ENCODE measurements at regions not wholly inside any gene's neighbourhood (a gene's known extent, or its start where the extent isn't known, plus 50 kb on each side); places are given as distances from the start of the nearest gene placed in this dataset.

DNA sequence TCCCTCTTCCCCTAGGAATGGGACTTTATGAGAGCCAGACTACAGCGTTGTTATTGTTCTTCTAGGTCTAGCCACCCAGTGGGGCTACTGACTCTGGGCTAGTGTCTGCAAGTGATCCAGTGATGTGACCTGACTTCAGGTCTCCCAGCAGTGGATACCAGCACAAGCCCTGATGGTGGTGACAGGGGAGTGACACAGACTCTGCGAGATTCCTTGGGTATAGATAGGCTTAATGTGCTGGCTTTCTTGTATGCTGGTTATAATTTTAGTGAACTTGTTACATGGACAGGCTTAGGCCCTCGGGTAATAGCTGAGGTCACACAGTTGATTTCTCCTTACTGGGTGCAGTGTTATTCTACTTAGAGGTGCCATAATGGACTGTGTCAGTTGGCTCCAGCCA is 106.9 kb downstream of the TBC1D30 start:
- DNase-seq = no peak

DNA sequence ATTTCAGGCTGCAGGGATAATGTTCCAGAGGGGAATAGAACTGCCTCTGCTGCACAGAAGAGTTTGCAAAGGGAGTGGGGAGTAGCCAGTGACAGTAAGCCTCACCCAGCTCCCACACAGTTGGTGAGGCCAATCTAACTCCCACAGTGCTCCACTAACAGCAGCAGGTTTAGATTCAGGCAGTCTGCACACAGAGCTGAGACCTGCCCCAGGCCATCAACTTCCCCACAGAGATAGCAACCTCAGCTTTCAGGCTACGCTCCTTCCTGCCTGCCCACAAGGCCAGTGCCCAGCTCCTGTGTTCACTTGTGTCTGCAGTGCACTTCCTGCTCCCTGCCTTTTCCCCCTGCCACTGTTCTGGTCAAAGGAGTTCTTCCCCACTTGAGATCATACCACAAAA is 107.5 kb downstream of the TBC1D30 start:
- DNase-seq = no peak

DNA sequence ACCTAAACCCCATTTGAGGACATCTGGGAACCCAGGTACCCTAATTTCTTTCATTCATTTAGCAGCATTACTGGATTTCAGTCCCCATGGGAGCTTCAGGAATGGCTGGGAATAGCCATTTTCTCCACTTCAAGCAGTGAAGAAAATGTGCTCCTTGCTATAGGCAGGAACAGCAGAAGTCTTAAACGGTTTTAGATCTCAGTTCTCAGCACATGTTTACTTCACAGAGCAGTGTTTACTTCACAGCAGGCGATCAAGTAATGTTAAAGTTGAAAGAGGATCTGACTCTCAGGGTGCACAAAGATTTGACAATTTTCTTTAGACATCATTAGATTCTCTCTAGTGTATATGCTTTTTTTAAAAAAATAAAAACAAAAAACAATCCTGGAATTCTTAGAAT is 109.3 kb downstream of the TBC1D30 start:
- DNase-seq = no peak

DNA sequence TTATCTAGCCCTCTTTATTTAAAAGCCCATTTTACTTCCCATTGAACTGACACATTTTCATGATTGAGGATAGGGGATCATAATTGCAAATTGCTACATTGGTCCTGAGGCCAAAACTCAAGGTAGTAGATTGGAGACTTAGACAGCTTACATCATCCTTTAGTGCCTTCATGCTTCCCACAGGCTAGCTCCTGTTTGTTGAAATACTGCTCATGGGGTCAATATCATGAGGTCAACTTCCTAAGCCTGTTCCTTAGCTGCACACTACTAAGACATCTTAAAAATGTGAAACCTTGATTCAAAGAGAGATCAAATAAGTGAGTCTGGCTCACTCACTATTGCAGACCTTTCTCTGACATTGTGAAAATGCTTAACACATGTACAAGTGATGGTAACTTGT is 113.0 kb downstream of the TBC1D30 start:
- no peak for DNase-seq

DNA sequence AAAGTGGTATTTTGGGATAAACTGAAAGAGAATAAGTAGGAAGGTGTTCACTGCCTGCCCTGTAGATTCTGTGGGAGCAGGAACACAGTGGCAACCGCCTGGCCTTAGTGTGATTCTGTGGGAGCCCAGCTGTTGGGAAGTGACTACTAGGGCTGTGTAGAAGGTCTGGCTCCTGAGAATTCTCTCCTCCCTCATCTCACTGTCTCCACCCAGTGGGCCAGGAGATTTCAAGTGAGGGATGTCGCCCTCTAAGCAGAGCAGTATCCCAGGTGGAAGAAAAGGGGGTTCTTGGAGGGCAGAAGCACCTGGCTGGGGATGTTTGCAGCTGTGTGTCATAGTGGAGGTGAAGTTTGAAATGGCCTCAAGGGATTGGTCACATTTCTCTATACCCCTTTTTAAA is 113.7 kb downstream of the TBC1D30 start:
- DNase-seq = no peak

DNA sequence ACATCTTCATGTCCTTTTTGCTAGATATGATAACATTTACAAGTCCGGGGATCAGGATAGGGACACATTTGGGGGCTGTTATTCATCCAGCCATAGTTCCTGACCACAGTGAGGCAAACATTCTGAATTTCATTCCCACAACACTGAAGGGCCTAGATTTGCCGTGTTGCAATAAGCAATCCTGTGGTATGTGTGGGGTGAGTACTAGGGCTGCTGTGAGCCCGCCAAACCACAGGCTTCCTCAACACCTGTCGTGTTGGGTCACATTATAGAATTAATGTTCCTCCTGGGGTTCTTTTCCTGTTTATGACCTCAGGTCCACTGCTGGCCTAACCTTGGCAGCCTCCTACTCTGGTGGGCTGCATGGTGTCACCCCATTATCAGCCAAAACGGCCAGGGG is 119.2 kb downstream of the TBC1D30 start:
- no peak for DNase-seq

DNA sequence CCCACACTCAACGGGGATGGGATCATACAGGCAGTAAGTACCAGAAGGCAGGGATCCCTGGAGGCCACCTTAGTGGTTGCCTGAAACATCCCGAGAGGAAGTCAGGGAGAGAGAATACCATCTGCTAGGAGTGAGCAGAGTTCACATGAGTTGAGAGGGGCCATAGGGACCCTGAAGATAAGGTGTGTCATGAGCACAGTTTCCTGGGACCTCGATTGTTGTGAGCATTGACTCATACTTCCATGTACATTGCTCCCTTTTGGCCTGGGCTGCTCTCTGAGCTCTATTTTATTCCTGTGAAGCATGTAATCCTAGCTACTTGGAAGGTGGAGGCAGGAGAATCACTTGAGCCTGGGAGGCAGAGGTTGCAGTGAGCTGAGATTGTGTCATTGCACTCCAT is 120.5 kb downstream of the TBC1D30 start:
- DNase-seq = no peak

DNA sequence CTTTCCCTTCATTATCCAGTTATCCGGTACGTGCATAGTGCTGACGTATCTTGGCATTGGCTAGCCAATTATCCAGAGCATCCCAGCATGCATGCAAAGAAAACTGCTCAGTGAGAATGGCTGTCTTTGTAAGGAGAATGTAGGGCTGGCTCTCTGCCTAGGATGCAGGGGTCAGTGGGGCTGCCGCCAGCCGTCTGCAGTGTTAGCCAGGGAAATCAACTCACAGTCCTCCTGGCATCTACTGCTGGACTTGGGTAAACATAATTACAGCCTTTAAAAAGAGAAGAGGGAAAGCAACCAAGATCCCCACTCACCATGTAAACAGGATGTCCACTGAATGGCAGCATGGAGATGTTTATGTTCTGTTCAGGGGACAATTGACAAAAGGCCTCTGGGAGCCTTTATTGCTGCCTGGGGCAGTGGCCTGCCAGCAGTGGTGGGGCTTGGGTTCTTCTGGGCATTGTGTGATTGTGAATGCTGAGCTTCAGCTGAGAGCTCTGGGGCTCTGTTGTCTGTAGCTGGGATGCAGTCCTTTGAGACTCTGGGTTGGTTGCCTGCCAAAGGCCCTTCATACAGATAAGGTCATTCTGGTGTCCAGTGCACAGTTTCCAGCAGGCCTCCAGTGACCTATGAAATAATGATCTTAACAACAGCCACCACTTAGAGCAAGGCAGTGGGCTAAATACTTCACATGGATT is 121.8 kb downstream of the TBC1D30 start:
- DNase-seq = no peak

DNA sequence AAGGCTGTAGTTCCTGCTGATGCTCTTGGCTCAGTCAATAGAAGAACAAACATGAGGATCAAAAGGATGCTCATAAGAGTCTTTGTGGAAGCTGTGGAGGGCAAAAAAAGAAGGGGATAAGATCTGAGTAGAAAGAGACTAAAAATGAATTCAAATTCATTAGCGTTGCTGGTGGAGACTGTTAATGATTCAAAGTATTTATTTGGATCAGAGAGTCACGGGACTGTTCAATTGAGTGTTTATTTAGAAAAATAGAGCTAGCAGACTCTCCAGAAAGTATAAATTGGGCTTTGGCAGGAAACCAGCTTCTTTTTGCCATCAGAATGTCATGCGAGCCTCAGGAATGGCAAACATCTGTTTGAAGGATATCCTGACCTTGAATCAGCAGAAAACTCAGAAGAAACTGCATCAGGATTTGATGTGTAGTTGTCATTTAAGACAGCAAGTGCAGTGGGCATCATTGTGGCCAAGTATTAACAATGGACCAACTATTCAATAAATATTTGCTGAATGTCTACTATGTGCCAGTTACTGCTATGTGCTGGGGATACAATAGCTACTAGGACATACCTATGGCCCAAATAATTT is 126.4 kb downstream of the TBC1D30 start:
- DNase-seq = peak; percentile 25

DNA sequence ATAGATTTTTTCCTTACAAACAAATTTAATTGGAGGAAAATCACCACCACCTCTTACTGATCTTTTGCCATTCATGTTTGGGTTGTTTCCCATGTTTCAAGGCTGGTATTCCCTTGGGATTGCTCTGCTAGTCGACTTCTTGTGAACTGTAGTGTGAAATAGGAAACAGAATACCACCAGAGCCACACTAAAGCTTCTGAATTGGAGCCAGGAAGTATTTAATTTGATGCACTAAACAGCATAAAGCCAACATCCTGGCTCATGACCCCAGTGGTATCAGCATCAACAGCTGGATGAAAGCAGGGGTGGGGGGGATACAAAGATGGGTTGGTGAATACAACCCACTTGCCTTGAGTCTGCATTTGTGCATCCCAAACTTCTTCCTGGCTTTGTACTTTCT is 127.5 kb downstream of the TBC1D30 start:
- DNase-seq = no peak

DNA sequence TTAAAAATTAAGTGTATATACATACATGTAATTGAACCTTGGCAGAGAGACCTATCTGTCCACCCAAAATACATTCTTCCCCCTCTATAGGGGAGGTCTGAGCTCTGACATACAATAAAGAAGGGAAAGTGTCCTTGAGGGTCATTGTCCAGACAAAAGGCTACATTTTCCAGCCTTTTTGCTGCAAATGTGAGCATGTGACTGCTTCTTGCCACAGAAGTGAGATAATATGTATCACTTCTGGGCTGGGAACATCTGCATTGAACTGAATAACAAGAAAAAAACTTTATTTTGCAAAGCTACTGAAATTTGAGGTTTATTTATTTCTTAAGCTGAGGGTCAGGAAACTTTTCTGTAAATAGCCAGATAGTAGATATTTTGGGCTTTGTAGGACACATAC is 131.3 kb downstream of the TBC1D30 start:
- DNase-seq = no peak

DNA sequence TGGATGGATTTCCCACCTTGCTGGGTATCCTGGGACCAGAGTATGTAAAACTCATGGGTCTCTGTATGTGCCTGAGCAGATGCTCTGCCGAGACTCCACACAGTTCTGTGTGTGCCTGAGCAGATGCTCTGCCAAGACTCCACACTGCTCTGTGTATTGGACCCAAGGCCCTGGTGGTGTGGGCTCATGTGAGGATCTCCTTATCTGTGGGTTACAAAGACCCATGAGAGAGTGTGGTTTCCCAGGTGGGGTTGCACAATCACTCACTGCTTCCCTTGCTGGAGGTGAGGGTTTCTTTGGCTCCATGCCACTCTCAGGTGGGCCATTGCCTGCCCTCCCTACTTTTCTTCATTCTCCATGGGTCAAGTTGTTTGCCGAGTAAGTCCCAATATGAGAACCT is 141.5 kb downstream of the TBC1D30 start:
- DNase-seq = no peak

DNA sequence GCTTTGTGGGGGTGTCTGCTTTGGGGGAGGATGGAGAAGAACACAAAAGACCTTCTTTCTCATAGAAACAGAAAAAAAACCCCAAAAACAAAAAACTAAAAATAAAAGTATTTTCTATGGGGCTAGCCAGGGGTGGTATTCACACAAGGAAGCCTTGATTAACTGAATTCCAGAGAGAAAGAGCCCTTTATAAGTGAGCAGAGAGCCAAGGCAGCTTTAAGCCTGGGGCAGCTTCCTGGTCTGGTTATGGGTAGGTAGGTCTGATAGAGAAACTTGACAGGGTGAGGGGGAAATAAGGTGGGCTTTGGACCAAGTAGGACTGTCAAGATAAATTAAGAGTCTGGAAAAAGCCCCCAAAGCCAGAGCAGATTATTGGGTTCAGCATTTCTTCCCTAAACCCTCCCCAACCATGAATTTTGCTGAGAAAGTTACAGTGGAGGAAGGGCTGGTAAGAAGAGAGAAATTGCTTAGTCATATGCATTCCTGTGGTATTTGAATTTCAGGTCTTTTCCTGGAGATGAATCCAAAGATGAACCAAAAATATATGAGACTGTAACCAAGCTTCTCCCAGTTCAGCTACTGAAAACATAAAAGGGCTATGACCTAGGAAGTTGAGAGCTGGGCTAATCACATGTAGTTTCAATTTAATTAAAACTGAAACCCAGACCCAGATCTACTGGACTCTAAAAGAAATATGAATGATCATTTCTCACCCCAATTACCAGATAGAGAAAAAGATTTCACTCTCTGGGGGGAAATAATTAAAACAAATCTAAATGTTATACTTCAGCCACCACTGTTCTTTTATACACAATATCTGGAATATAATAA is 144.8 kb downstream of the TBC1D30 start:
- peak; percentile 63 for DNase-seq

DNA sequence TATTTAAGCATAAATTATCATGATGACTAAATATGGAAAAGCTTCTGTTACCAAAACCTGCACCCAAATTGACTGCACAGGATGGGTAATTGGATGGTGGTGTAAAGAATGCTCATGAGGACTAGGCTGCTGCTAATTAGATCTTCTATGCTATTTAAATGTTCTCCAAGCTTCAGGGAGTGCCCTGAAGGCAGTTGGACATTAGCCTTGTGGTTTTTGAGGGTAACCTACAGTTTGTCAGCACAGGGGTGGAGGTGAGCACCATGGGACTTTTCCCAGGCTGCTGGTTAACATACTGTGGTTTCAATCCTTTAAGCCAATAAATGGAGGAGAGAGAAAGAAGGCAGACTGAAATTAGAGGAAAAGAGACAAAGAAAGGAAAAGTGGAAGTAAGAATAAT is 145.0 kb downstream of the WIF1 start:
- no peak for DNase-seq

DNA sequence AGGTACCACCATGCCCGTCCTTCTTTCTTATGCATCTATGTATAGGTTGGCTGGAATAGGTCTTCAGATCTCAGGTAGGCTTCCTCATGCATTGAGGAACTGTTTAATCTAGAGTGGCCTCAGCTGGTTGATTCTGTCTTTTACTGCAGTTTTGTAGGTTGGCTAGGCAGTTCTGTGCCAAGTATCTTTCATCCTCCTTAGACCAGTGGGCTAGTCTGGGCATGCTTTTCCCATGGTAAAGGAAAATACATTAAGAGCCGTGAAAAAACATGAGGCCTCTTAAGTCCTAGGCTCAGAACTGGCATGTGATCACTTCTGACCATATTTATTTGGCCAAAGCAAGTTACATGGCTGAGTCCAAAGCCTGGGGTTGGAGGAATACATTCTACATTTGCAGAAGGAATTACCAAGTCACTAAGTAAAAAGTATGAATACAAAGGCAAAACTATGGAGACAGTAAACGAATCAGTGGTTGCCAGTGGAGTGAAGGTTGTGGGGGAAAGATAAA is 137.3 kb downstream of the WIF1 start:
- no peak for DNase-seq

DNA sequence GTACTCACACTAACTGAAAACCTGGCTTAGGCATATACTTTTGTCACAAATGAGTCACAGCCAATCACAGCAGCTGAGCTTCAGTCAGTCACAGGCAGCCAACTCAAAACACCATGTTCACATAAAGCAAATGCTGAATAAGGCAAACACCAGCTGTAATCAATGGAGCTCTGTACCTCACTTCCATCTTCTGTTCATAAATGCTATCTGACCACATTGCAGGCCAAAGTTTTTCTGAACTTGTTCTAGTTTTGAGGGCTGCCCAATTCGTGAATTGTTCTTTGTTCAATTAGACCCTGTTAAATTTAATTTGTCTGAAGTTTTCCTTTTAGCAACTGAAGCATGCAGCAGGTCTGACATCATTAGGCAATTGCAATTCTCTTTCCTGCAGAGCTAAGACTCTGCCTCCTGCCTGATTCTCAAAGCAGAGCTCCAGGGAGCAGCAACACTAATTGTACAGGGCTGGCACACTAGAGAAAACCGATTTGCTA is 129.9 kb downstream of the WIF1 start:
- peak; percentile 5 for DNase-seq

DNA sequence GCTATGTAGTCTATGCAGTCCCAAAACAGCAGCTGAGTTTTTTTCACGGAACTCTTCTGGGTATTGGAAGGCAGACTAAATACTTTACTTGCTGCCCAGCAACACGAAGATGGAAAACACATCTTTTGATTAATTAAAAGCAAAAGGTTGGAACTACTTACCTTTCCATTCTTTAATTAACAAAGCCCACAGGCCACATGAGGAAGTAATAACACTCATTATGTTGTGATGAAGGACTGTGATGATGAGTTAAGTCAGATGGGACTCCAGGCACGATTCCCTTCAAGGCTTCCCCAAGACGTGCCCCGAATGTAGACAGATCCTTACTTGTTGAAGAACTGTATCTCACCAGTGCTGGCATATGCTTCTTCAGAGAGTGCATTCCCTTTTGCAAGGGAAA is 129.0 kb downstream of the WIF1 start:
- no peak for DNase-seq

DNA sequence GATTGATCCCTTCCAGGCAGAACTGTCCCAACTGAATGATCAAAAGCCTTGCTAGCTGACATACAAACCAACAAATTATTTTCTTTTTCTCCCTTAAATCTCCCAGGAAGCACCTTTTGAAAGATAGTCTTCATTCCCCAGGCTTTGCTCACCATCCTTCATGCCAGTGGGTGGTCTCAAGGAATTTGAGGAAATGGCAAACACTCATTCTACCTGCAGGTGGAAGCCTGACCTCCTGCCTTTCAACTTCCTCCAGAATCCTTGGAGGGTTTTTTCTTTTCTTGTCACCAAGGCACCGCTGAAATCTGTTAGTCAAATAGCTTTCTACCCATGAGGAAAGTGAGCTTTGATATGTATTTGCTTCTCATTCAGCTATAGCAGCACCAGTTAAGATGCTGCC is 128.5 kb downstream of the WIF1 start:
- no peak for DNase-seq

DNA sequence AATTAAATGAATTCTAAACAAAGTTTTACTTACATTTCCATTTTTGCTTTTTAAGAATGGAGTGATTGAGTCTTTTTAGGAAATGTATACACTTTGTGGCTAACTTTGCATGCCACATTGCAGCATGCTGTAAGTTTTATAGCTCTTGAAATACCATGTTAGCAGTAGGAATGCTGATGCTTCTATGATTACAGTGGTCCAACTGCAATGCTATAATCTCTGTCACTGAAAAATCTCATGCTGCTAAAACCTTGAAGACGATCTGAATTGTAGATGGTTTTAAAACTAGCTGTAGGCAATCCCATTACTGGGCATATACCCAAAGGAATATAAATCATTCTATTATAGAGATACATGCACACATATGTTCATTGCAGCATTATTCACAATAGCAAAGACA is 127.6 kb downstream of the WIF1 start:
- DNase-seq = no peak

DNA sequence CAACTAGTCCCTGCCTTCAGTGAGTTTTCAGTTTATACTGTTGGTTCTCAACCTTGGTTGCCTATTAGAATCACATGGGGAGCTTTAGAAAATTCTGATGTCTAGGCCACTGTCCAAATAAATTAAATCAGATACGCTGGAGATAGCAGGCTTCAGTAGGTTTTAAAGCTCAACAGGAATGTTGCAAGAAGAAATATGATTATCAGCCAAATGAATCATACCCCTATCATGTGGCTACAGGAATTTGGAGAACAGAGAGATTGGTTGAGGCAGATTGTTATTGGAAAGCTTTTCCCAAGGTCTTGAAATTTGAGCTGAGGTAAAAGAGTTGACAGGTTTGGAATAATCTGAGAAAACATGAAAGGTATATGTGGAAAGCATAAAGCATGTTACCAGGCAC is 125.3 kb downstream of the WIF1 start:
- no peak for DNase-seq

DNA sequence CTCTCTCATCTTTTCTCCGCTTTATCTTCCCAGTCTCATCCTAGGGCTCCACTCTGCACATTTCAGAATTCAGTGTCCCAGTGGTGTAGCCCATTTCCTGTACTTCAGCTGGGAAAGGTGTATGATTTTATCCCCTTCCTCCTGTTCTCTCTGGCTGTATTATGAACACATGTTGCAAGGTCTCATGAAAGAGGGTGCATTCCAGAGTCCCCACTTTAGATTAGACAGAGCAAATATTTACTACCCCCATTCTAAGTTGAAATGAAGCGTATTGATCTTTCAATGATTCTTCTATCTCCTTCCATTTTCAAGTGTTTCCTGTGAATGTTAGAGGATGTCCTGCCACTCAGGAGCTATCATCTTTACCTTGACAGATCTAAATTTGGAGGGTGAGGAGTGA is 123.2 kb downstream of the WIF1 start:
- no peak for DNase-seq

DNA sequence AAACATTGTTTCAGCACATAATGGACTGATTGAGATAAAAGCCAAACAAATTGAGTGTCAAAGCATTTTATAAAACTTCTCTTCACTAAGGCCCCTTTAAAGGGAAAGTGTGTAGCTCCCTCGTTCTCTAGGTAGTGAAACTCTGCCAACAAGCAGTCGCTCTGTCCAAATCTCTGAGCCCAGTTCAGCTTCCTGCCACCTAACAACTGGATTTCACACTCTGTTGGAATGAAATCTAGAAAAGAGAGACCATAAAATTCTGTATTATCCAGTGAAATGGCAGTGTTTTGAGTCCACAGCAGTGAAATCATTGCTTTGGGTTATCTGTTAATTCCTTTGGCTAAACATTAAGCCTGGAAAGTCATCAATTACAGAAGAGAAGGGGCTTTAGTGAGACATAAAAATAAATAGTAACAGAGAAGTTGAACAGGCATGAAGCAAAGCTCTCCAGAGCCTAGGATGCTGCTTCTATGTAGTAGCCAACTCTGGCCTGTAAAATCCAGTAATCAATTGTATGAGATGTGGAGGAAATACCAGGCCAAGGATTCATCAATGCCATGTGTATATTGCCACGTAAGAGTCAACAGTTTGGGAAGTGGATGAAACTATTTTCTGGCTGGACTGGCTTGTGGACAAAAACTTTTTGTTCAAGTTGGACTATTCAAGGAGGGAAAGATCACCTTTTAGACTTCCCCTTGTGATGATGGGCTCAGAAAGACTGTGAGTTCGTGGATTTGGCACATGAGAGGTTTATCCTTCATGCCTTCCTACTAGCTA is 122.5 kb downstream of the WIF1 start:
- peak; percentile 38 for DNase-seq

DNA sequence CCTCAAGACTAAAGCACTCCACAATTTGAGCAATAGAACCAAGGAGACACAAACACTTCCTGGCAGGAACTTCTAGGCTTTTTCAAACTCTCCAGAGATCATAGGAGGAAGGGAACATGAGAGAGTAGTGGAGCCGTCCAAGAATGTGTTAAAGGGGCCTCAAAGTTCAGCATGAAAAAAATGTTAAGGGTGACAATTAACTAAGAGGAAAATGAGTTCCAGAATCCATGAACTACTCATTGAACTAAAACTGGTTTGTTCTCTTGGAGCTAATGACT is 122.0 kb downstream of the WIF1 start:
- DNase-seq = no peak
